KMS-11 (cell line): ENCODE measurements at regions not wholly inside any gene's neighbourhood (a gene's known extent, or its start where the extent isn't known, plus 50 kb on each side); places are given as distances from the start of the nearest gene placed in this dataset.

Experiments
- H2AFZ ChIP-seq: fragments of 200-600 bp; sonication (generic); 2 replicates; pipeline ENCODE4 v1.6.1; 2016; ENCODE audit warnings: antibody characterized with exemption, mixed run types, low read depth
- H3K27ac ChIP-seq: fragments of 200-600 bp; sonication (generic); 2 replicates; pipeline ENCODE4 v1.6.1; 2016; ENCODE audit warnings: mild to moderate bottlenecking, mixed run types
- H3K27me3 ChIP-seq: fragments of 200-600 bp; sonication (generic); 2 replicates; pipeline ENCODE4 v1.6.1; 2017; ENCODE audit warnings: mild to moderate bottlenecking, low read depth, mixed run types, moderate library complexity; ENCODE audit not compliant: insufficient read depth
- H3K36me3 ChIP-seq: fragments of 200-600 bp; sonication (generic); 2 replicates; pipeline ENCODE4 v1.6.1; 2017; ENCODE audit warnings: mild to moderate bottlenecking, mixed run types; ENCODE audit not compliant: insufficient read depth
- H3K4me1 ChIP-seq: fragments of 200-600 bp; sonication (generic); 2 replicates; pipeline ENCODE4 v1.6.1; 2016; ENCODE audit warnings: mild to moderate bottlenecking, low read depth, mixed run types; ENCODE audit not compliant: poor library complexity, severe bottlenecking
- H3K4me2 ChIP-seq: fragments of 200-600 bp; sonication (generic); 2 replicates; pipeline ENCODE4 v1.7.0; 2016; ENCODE audit warnings: mild to moderate bottlenecking, mixed run types
- H3K4me3 ChIP-seq: fragments of 200-600 bp; sonication (generic); IDR thresholded peaks from 2 replicates; pipeline ENCODE4 v1.6.1; 2017; ENCODE audit warnings: low read depth, low read length, mixed read lengths; ENCODE audit not compliant: insufficient read depth
- H3K79me2 ChIP-seq: fragments of 200-600 bp; sonication (generic); 2 replicates; pipeline ENCODE4 v1.6.1; 2016; ENCODE audit warnings: low read depth, mixed run types; ENCODE audit not compliant: insufficient read depth
- H3K9ac ChIP-seq: fragments of 200-600 bp; sonication (generic); 2 replicates; pipeline ENCODE4 v1.6.1; 2016; ENCODE audit warnings: mild to moderate bottlenecking, mixed run types
- H4K20me1 ChIP-seq: fragments of 200-600 bp; sonication (generic); 2 replicates; pipeline ENCODE4 v1.6.1; 2016; ENCODE audit warnings: mild to moderate bottlenecking, mixed run types; ENCODE audit not compliant: insufficient read depth
- TF ChIP-seq, protein P1 (sequence below): fragments of 200-600 bp; sonication (generic); conservative IDR thresholded peaks from 2 replicates; pipeline ENCODE4 v1.6.1; 2017; ENCODE audit warnings: low read depth, mild to moderate bottlenecking, antibody characterized with exemption, low read length, moderate library complexity, mixed read lengths

DNA sequence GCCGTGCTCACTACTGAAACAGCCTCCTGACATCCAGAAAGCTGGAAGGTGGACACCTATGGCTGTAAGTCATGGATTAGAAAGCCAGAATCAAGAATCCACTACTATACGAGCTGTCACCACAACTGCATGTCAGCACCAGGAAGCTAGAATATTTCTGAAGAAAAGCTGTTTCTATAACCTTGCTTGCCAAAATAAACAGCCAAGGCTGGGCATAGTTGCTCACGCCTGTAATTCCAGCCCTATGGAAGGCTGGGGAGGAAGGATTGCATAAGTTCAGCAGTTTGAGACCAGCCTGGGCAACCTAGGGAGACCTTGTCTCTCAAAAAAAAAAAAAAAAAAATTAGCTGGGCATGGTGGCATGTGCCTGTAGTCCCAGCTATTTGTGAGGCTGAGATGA, 96.3 kb upstream of the GAREM1 start:
- Histone ChIP-seq H3K4me1 (no peaks in the 10 kb centered on the region), H2AFZ (no peak overlapping the region), H3K9ac (no peak overlapping the region), H3K27me3 (no peaks in the 10 kb centered on the region), H3K4me2 (no peak overlapping the region), H4K20me1 (no peaks in the 10 kb centered on the region), H3K4me3 (no peak overlapping the region), H3K79me2 (no peaks in the 10 kb centered on the region), H3K27ac (no peak overlapping the region), H3K36me3 (no peaks in the 10 kb centered on the region)
- TF ChIP-seq, protein P1, sequence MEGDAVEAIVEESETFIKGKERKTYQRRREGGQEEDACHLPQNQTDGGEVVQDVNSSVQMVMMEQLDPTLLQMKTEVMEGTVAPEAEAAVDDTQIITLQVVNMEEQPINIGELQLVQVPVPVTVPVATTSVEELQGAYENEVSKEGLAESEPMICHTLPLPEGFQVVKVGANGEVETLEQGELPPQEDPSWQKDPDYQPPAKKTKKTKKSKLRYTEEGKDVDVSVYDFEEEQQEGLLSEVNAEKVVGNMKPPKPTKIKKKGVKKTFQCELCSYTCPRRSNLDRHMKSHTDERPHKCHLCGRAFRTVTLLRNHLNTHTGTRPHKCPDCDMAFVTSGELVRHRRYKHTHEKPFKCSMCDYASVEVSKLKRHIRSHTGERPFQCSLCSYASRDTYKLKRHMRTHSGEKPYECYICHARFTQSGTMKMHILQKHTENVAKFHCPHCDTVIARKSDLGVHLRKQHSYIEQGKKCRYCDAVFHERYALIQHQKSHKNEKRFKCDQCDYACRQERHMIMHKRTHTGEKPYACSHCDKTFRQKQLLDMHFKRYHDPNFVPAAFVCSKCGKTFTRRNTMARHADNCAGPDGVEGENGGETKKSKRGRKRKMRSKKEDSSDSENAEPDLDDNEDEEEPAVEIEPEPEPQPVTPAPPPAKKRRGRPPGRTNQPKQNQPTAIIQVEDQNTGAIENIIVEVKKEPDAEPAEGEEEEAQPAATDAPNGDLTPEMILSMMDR: no peak

DNA sequence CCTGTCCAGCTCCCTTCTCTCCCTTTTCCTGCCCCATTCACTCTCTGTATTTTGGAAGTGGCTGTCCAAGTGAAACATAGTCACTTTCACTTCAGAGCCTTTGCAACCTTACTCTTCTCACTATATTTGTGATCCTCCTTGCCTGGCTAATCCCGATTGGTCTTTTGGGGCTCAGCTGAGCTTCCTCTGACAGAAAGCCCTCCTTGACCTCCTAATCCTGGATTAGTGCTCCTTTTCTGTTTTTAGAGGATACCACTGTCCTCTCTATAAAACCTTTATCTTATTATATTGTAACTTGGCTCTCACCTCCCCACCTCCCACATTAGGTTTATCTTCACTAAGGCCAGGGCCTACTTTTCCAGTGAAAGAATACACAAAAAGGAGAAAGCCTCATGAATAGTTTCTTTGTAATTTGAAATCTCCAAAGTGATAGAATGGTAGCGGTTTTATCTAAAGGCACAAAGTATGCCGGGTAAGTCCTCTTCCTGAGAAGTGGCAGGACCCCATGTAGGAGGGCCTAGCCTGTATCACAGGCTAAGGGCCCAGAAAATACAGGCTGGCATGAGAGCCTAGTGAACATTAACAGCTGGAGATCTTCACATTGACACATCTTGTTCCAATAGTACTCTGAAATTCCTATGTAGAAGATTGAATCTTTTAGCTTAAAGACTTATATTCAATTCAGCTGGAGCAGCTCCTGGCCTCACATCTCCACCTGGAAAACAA, 83.1 kb upstream of the GAREM1 start:
- H4K20me1 ChIP-seq: no peaks in the 10 kb centered on the region
- no peak overlapping the region for H3K9ac ChIP-seq
- H2AFZ ChIP-seq: no peak overlapping the region
- TF ChIP-seq, protein P1: no peak
- no peaks in the 10 kb centered on the region for H3K79me2 ChIP-seq
- no peaks in the 10 kb centered on the region for H3K27me3 ChIP-seq
- no peaks in the 10 kb centered on the region for H3K4me1 ChIP-seq
- H3K4me2 ChIP-seq: no peak overlapping the region
- no peaks in the 10 kb centered on the region for H3K36me3 ChIP-seq
- H3K27ac ChIP-seq: no peak overlapping the region
- H3K4me3 ChIP-seq: no peak overlapping the region

DNA sequence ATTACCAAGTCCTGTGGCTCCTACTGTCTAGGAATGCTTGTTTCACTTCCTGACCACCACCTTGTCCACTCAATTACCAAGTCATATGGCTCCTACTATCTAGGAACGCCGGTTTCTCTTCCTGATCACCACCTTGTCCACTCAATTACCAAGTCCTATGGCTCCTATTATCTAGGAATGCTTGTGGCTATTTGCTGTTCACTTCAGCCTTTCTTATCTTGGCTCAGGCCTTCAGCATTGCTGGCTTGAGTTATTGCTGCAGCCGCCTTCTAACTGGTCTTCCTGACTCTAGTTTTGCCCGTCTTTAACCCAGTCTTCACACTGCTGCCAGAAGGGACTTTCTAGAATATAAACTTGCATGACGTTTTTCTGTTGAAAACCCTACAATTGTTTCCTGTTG, 82.5 kb upstream of the GAREM1 start:
- TF ChIP-seq, protein P1: no peak
- no peak overlapping the region for H3K27ac ChIP-seq
- H2AFZ ChIP-seq: no peak overlapping the region
- H3K4me3 ChIP-seq: no peak overlapping the region
- H3K4me2 ChIP-seq: no peak overlapping the region
- H3K9ac ChIP-seq: no peak overlapping the region
- H3K4me1 ChIP-seq: no peaks in the 10 kb centered on the region
- no peaks in the 10 kb centered on the region for H3K36me3 ChIP-seq
- H3K27me3 ChIP-seq: no peaks in the 10 kb centered on the region
- H3K79me2 ChIP-seq: no peaks in the 10 kb centered on the region
- H4K20me1 ChIP-seq: no peaks in the 10 kb centered on the region

DNA sequence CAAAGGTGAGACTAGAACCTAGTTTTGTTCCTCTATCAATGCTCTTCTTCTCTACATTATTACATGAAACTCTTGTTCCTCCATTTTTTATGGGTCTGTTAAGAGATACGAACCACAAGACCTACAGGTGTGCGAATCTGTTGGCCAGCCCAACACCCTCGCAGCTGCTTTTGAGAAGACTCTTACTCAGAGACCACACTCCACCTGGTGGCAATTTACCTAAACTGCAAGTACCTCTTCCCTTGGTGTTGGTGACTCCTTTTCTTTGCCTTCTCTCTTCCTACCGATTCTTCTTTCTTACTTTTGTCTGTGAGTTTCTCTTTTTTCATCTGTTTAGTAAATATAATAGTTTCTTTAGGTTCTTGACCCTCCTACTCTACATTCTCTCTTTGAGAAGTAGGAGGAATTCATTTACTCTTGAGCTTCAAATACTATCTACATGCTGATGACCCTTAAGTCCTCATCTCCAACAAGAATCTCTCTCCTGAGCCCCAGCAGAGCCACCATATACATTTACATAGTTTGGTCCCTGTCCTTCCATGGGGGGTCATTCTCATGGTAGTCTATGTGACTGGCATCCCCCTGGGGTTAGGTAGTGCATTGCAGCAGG, 81.8 kb upstream of the GAREM1 start:
- TF ChIP-seq, protein P1: peak; percentile 92
- H4K20me1 ChIP-seq: no peaks in the 10 kb centered on the region
- H2AFZ ChIP-seq: peak overlapping the region; percentile 16; the same call in 1 of the 2 replicates
- H3K27ac ChIP-seq: no peak overlapping the region
- no peaks in the 10 kb centered on the region for H3K79me2 ChIP-seq
- no peaks in the 10 kb centered on the region for H3K36me3 ChIP-seq
- H3K4me2 ChIP-seq: no peak overlapping the region
- no peaks in the 10 kb centered on the region for H3K4me1 ChIP-seq
- H3K9ac ChIP-seq: no peak overlapping the region
- no peak overlapping the region for H3K4me3 ChIP-seq
- H3K27me3 ChIP-seq: no peaks in the 10 kb centered on the region
